Stimulated activated CD4-positive, alpha-beta T cell treated with anti-CD3 and anti-CD28 coated beads, TNF-alpha, amount 100 ng/mL, for 48 hours (primary cell): ENCODE measurements at regions not wholly inside any gene's neighbourhood (a gene's known extent, or its start where the extent isn't known, plus 50 kb on each side); places are given as distances from the start of the nearest gene placed in this dataset.

Experiments used
- DNase-seq, 3 donors: peaks; one replicate each; pipeline ENCODE4 v3.0.0-alpha.2; 2020; ENCODE audit warnings: low read depth in 3 of 3

DNA sequence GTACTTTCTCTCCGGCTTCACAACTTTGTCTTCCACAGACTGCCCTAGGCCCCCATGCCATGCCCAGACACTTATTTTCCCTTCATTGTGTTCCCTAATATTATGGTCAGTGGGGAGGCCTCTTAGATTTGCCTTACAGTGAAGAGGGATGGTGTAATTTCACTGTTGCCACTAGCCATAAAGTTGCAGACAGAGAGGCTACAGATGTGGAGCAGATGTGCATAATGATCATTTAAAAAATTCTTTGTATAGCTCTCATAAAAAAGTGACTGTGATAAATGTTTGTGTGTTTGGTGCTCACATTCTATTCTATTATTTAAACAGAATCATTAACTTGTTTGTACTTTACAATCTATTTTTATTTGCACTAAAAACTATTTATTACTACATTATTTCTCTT is 67.5 kb upstream of the FN1 start:
- no peak for DNase-seq

DNA sequence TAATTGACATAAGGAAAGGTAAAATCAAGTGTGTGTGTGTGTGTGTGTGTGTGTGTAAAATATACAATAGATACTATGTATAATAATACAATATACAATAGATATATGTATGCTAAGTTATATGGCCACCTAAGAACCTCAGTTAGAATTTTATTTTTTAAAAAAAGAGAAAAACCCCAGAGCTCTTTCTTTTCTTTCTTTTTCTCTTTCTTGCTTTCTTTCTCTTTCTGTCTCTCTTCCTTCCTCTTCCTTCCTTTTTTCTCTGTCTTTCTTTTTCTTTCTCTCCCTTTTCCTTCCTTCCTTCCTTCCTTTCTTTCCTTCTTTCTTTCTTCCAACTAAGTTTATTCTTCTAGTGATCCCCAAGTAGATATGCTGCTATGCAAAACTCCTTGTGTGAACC is 64.6 kb upstream of the FN1 start:
- no peak for DNase-seq

DNA sequence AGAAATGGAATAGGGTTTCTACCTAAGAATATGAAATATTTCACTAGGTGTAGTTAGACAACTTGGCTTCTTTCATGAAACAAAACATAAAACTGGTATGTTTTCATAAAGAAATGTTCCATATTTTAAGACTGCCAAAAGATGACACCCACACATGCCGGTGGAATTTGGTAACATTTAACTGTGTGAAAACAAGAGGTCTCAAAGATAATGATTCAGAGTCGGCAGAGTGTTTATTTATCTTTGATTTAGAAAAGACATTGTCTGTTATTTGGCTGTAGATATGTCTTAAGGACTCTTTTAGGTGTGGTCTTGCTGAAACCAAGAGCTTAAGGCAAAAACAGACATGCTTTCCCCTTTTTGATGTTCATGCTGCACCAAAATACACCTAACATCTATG is 63.5 kb upstream of the FN1 start:
- DNase-seq, result no peak

DNA sequence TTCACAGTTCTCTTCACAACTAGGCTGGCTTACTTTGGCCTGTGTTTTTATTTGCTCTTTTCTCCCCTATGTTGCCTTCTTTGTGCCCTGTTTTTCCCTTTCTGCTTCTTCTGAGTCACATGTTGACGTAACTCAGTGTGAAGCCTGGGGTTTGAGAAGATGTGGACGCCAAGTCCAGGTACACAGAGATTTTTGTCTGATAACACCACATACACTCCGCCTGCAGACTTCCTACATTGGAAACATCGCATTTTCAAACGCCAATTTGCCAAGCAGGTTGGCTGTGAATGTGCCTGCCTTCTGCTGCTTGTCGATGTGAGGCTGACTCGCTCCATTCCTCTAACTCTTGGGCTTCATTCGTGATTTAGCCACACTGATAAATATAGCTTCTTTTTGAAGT is 62.6 kb upstream of the FN1 start:
- no peak for DNase-seq

DNA sequence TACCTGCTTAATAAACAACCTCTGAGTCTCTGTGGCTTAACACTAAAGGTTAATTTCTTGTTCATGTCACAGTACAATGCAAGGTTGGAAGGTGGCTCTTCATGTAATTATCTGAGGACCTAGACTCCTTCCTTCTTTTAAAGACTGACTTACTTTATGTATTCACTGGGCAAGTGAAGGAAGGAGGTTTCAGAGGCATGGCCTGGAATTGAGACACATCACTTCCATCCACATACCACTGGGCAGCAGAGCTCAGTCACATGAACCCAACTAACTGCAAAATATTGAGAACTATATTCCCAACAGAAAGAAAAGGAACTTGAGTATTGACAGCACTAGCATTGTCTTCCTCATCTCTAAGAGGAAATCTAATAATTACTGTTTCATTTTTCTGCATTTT is 57.5 kb upstream of the FN1 start:
- DNase-seq, result no peak

DNA sequence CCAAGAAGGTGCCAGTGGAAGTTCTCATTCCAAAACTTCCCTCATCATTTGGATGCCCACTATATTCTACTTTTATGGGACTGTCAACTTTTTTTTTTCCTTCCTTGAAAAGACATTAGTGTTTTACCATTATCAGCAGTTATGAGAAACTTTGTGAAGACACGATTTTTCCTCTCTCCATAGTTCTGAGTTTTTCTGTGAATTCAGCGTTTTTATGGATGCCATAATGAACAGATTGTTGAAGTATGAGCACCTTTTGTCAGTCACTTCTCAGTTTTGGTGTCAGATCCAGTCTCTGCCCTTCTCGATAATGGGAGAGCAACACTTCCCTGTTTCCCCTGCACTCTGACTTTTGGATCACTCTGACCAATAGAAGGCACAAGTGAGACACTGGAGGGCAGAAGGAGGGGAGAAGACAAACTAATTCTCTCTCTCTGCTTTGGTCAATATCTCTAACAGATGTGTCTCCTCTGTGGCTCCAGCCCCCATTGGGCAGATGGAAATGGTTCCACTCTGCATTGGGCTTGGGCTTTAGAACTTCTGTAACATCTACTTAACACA is 53.5 kb upstream of the FN1 start:
- no peak for DNase-seq

DNA sequence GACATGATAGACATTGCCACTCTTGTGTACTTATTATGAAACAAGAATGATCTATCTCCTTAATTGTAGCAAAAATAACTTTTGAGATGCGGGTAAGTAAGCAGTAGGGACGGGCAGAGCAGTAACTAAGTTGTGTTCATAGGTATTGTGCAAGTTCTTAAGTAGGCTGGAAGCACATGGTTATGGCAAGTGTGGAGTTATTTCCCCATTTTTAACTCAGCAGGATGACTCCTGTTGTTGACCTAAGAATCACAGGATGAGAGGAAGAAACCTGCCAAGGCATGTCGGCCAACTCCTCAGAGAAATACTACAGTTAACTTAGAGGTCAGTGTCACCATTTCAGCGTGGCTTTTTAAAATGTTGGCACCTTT is 51.1 kb upstream of the FN1 start:
- DNase-seq, result no peak

DNA sequence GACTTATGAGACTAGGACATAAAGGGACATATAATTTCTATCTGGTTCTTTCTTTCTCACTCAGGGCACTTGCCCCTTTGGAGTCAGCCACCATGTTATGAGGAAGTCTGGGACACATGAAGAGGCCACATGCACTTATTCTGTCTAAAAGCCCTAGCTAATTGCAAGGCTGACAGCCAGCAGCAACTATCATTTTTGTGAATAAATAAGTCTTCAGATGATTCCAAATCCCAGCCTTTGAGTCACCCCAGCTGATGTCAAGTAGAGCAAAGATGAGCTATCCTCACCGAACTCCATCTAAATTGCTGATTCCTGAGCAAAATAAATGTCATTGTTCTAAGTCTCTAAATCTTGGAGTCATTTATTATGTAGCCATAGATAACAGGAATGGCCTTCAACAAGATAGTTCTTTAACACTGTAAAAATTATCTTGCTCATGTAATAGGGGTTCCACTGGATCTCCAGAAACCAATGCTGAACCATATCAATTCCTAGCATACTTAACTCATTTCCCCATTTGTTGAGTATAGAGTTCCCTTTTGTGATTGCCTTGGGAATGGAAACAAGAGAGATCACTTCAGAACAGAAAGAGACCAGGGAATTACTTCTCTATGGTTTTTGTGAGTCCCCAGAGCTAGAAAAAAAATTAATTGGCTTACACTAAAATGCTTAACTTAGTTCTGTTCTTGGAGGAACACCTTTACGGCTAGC is 50.6 kb upstream of the FN1 start:
- DNase-seq, result no peak
